Loucy (cell line): ENCODE measurements at regions not wholly inside any gene's neighbourhood (a gene's known extent, or its start where the extent isn't known, plus 50 kb on each side); places are given as distances from the start of the nearest gene placed in this dataset.

ENCODE experiments used
- H2AFZ ChIP-seq: fragments of 200-600 bp; sonication (generic); 2 replicates; pipeline ENCODE4 v1.6.0; 2016; ENCODE audit warnings: antibody characterized with exemption, mild to moderate bottlenecking, low read length, moderate library complexity
- H3F3A ChIP-seq: fragments of 200-600 bp; 2 replicates; pipeline ENCODE4 v1.6.0; 2016; ENCODE audit warnings: antibody characterized with exemption, low read depth, mild to moderate bottlenecking
- H3K27me3 ChIP-seq: fragments of 200-600 bp; sonication (generic); 2 replicates; pipeline ENCODE4 v1.6.1; 2014; ENCODE audit warnings: low read length, mild to moderate bottlenecking; ENCODE audit not compliant: insufficient read depth, poor library complexity, severe bottlenecking
- H3K36me3 ChIP-seq: fragments of 200-600 bp; sonication (generic); 2 replicates; pipeline ENCODE4 v1.6.1; 2016; ENCODE audit warnings: low read length; ENCODE audit not compliant: insufficient read depth
- H3K4me1 ChIP-seq: fragments of 200-600 bp; sonication (generic); 2 replicates; pipeline ENCODE4 v1.5.1; 2014; ENCODE audit warnings: low read length, mild to moderate bottlenecking; ENCODE audit not compliant: insufficient read depth, poor library complexity, severe bottlenecking
- H3K4me2 ChIP-seq: fragments of 200-600 bp; sonication (generic); 2 replicates; pipeline ENCODE4 v1.6.0; 2014; ENCODE audit warnings: antibody characterized with exemption, low read length, low read depth, mild to moderate bottlenecking; ENCODE audit not compliant: poor library complexity, severe bottlenecking
- H3K4me3 ChIP-seq: fragments of 200-600 bp; sonication (generic); 2 replicates; pipeline ENCODE4 v1.5.1; 2014; ENCODE audit warnings: low read length, mild to moderate bottlenecking, mixed read lengths; ENCODE audit not compliant: poor library complexity, severe bottlenecking
- H3K79me2 ChIP-seq: fragments of 200-600 bp; sonication (generic); 2 replicates; pipeline ENCODE4 v1.6.1; 2014; ENCODE audit warnings: low read length; ENCODE audit not compliant: insufficient read depth
- H3K9ac ChIP-seq: fragments of 200-600 bp; sonication (generic); 2 replicates; pipeline ENCODE4 v1.6.0; 2014; ENCODE audit warnings: mild to moderate bottlenecking, low read depth, low read length, moderate library complexity; ENCODE audit not compliant: poor library complexity, severe bottlenecking
- H3K9me2 ChIP-seq: fragments of 200-600 bp; sonication (generic); replicated peaks from 2 replicates; pipeline ENCODE4 v1.6.1; 2016; ENCODE audit warnings: low read depth, low read length, mixed read lengths
- H3K9me3 ChIP-seq: fragments of 200-600 bp; sonication (generic); 2 replicates; pipeline ENCODE4 v1.6.1; 2014; ENCODE audit warnings: mild to moderate bottlenecking, antibody characterized with exemption, low read length, low read depth; ENCODE audit not compliant: insufficient read depth
- H4K20me1 ChIP-seq: fragments of 200-600 bp; sonication (generic); 2 replicates; pipeline ENCODE4 v1.6.0; 2014; ENCODE audit warnings: antibody characterized with exemption, low read length, mild to moderate bottlenecking; ENCODE audit not compliant: insufficient read depth, poor library complexity, severe bottlenecking
- EZH2phosphoT487 ChIP-seq: fragments of 200-600 bp; IDR thresholded peaks from 2 replicates; pipeline ENCODE4 v1.6.1; 2018; ENCODE audit warnings: antibody characterized with exemption, mild to moderate bottlenecking, moderate library complexity, borderline replicate concordance
- TF ChIP-seq, protein P1 (sequence below): fragments of 200-600 bp; sonication (generic); conservative IDR thresholded peaks from 2 replicates; pipeline ENCODE4 v1.5.1; 2014; ENCODE audit warnings: mild to moderate bottlenecking, antibody characterized with exemption, low read length

DNA sequence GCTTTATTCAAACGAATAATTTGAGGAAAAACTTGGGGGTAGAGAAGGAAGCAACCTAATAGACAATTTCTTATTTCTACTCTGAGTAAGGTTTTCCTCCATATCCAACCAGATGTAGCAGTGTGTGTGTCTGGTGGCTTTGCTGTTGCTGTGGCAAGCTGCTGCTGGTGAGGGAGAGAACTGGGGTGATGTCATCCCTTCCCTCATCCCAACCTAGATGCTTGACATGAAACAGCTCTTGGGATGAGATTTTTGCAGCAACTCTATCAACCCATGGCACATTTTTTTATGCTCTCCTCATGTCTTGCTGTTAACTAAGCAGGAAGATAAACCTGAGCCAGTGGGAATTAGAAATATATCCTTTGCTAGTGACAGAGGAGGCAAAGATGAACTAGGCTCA lies 135.8 kb downstream of the PCSK1 start:
- no peaks in the 10 kb centered on the region for H3K79me2 ChIP-seq
- no peaks in the 10 kb centered on the region for H4K20me1 ChIP-seq
- H3K9ac ChIP-seq, result no peak overlapping the region
- H3K4me1 ChIP-seq, result no peaks in the 10 kb centered on the region
- no peak overlapping the region for H3K4me3 ChIP-seq
- H3K9me2 ChIP-seq, result no peaks in the 10 kb centered on the region
- H3K27me3 ChIP-seq, result no peaks in the 10 kb centered on the region
- no peaks in the 10 kb centered on the region for H3F3A ChIP-seq
- H3K9me3 ChIP-seq, result 0 out of 2 replicates have a peak, but pooled peaks cover 5% of the 10 kb centered on the region
- H2AFZ ChIP-seq, result no peak overlapping the region
- no peak overlapping the region for H3K4me2 ChIP-seq
- H3K36me3 ChIP-seq, result no peaks in the 10 kb centered on the region
- no peak for TF ChIP-seq EZH2phosphoT487
- TF ChIP-seq, protein P1, sequence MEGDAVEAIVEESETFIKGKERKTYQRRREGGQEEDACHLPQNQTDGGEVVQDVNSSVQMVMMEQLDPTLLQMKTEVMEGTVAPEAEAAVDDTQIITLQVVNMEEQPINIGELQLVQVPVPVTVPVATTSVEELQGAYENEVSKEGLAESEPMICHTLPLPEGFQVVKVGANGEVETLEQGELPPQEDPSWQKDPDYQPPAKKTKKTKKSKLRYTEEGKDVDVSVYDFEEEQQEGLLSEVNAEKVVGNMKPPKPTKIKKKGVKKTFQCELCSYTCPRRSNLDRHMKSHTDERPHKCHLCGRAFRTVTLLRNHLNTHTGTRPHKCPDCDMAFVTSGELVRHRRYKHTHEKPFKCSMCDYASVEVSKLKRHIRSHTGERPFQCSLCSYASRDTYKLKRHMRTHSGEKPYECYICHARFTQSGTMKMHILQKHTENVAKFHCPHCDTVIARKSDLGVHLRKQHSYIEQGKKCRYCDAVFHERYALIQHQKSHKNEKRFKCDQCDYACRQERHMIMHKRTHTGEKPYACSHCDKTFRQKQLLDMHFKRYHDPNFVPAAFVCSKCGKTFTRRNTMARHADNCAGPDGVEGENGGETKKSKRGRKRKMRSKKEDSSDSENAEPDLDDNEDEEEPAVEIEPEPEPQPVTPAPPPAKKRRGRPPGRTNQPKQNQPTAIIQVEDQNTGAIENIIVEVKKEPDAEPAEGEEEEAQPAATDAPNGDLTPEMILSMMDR, result no peak

DNA sequence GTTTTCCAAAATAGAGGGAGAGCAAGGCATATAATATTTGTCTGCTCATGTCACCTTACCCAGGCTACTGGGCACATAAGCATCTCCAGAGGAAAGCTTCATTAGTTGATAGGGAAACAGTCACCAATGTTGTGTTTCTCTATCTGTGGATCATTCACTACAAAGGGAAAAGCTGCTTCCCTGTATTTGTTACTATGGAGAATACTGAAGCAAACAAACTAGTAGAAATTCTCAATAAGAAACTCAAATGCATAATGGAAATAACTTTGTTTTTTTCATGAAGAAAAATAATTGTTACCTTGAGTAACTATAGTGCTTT lies 138.2 kb downstream of the PCSK1 start:
- H4K20me1 ChIP-seq, result no peaks in the 10 kb centered on the region
- no peaks in the 10 kb centered on the region for H3K36me3 ChIP-seq
- H3K9ac ChIP-seq, result no peak overlapping the region
- H3F3A ChIP-seq, result no peaks in the 10 kb centered on the region
- H3K4me1 ChIP-seq, result no peaks in the 10 kb centered on the region
- H3K9me3 ChIP-seq, result no peaks in the 10 kb centered on the region
- no peak overlapping the region for H3K4me3 ChIP-seq
- no peak overlapping the region for H3K4me2 ChIP-seq
- H2AFZ ChIP-seq, result no peak overlapping the region
- no peaks in the 10 kb centered on the region for H3K9me2 ChIP-seq
- no peaks in the 10 kb centered on the region for H3K79me2 ChIP-seq
- no peaks in the 10 kb centered on the region for H3K27me3 ChIP-seq
- TF ChIP-seq EZH2phosphoT487, result no peak
- TF ChIP-seq, protein P1, result no peak

DNA sequence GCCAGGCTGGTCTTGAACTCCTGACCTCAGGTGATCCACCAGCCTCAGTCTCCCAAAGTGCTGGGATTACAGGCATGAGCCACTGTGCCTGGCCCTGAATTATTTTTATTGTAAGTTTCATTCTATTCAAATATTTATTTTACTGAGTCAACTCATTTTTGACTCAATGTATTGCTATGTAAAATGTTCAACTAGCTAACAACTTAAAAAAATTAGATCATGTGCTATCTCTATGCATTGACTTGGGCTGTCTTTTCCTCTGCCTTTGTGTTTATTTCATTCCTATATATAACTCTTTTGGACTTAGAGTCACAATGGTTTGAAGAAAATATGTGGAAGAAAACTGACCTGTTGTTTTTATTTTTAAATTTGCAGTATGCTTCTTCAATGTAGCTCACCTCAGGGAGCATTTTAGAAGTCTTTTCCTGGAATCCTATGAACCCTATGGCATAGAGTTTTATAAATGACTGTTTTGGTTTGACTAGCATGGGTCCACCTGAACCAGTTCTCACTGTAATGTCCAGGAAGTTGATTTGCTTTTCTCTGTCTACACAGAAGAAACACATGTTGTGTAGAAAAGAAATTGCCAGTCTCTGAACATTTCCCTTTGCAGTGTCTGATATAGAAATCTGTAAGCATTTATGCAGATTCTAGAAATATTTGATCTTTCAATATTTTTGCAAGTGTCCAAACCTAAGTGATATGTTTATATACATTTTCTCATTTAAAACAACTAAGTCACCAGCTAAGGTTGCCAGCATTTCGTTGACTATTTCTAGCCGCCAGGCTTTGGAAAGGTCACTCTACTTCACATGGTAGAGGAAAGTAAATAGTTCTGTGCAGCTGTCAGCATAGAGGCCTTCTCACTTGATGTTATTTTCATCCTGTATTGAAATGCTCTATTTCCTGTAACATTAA lies 138.8 kb downstream of the PCSK1 start:
- Histone ChIP-seq H3K9me3 (no peaks in the 10 kb centered on the region), H3K9me2 (no peaks in the 10 kb centered on the region), H3F3A (no peaks in the 10 kb centered on the region), H3K36me3 (no peaks in the 10 kb centered on the region), H3K27me3 (no peaks in the 10 kb centered on the region), H3K4me1 (no peaks in the 10 kb centered on the region), H3K9ac (no peak overlapping the region), H3K4me3 (no peak overlapping the region), H3K4me2 (no peak overlapping the region), H4K20me1 (no peaks in the 10 kb centered on the region), H3K79me2 (no peaks in the 10 kb centered on the region), H2AFZ (no peak overlapping the region)
- TF ChIP-seq EZH2phosphoT487, result no peak
- TF ChIP-seq, protein P1, result no peak
